CD8-positive, alpha-beta memory T cell (primary cell): ENCODE measurements at regions not wholly inside any gene's neighbourhood (a gene's known extent, or its start where the extent isn't known, plus 50 kb on each side); places are given as distances from the start of the nearest gene placed in this dataset.

ENCODE experiments used
- CTCF ChIA-PET: fragments of 350-600 bp; sonication (Branson Sonifier 250); formaldehyde crosslinking; loops from one replicate; lab custom pipeline; 2021; ENCODE audit warnings: antibody characterized with exemption; lab: Charles Lee
- POLR2A ChIA-PET: fragments of 350-600 bp; sonication (Branson Sonifier 250); formaldehyde crosslinking; loops from one replicate; lab custom pipeline; 2021; ENCODE audit warnings: antibody characterized with exemption; lab: Charles Lee
- DNase-seq, 5 donors: peaks; one replicate each; pipeline versions ENCODE4 v3.0.0 to v3.0.0-alpha.2; 2020 to 2022; ENCODE audit warnings: mixed read lengths in 1 of 5
- H3K27ac ChIP-seq: one replicate; pipeline ENCODE4 v1.7.0; 2013; ENCODE audit warnings: low read depth, mild to moderate bottlenecking, low read length, moderate library complexity
- H3K27me3 ChIP-seq: 2 replicates; pipeline ENCODE4 v1.7.0; 2013; ENCODE audit warnings: low read length, mild to moderate bottlenecking; ENCODE audit not compliant: insufficient read depth, poor library complexity, severe bottlenecking
- H3K36me3 ChIP-seq: 2 replicates; pipeline ENCODE4 v1.7.0; 2013; ENCODE audit warnings: mild to moderate bottlenecking, low read length, moderate library complexity; ENCODE audit not compliant: insufficient read depth
- H3K4me1 ChIP-seq: 2 replicates; pipeline ENCODE4 v1.7.0; 2013; ENCODE audit warnings: mild to moderate bottlenecking, low read length, moderate library complexity; ENCODE audit not compliant: insufficient read depth
- H3K4me3 ChIP-seq: 2 replicates; pipeline ENCODE4 v1.7.0; 2013; ENCODE audit warnings: mild to moderate bottlenecking, low read length
- H3K9me3 ChIP-seq: 2 replicates; pipeline ENCODE4 v1.7.0; 2013; ENCODE audit warnings: mild to moderate bottlenecking, low read length
- H3K27ac Mint-ChIP-seq, 8 donors: one replicate each; pipeline ENCODE4 v1.8.0; 2020 to 2021; ENCODE audit warnings: mixed read lengths in 8 of 8, mild to moderate bottlenecking in 6 of 8, inconsistent platforms in 3 of 8, moderate library complexity in 3 of 8
- H3K27me3 Mint-ChIP-seq, 2 donors: one replicate each; pipeline ENCODE4 v1.8.0; 2020 to 2021; ENCODE audit warnings: mixed read lengths in 2 of 2, mild to moderate bottlenecking in 1 of 2, moderate library complexity in 1 of 2
- H3K36me3 Mint-ChIP-seq, 3 donors: one replicate each; pipeline ENCODE4 v1.8.0; 2020 to 2021; ENCODE audit warnings: mixed read lengths in 3 of 3, inconsistent platforms in 1 of 3, mild to moderate bottlenecking in 1 of 3
- H3K4me1 Mint-ChIP-seq, 3 donors: one replicate each; pipeline ENCODE4 v1.8.0; 2020 to 2021; ENCODE audit warnings: mixed read lengths in 3 of 3, inconsistent platforms in 1 of 3, mild to moderate bottlenecking in 1 of 3
- H3K4me3 Mint-ChIP-seq, 7 donors: one replicate each; pipeline ENCODE4 v1.8.0; 2020 to 2021; ENCODE audit warnings: mixed read lengths in 7 of 7, mild to moderate bottlenecking in 6 of 7, moderate library complexity in 4 of 7, inconsistent platforms in 2 of 7
- H3K9me3 Mint-ChIP-seq, 5 donors: one replicate each; pipeline ENCODE4 v1.8.0; 2020 to 2022; ENCODE audit warnings: mixed read lengths in 5 of 5, mild to moderate bottlenecking in 3 of 5, moderate library complexity in 2 of 5, inconsistent platforms in 1 of 5

DNA sequence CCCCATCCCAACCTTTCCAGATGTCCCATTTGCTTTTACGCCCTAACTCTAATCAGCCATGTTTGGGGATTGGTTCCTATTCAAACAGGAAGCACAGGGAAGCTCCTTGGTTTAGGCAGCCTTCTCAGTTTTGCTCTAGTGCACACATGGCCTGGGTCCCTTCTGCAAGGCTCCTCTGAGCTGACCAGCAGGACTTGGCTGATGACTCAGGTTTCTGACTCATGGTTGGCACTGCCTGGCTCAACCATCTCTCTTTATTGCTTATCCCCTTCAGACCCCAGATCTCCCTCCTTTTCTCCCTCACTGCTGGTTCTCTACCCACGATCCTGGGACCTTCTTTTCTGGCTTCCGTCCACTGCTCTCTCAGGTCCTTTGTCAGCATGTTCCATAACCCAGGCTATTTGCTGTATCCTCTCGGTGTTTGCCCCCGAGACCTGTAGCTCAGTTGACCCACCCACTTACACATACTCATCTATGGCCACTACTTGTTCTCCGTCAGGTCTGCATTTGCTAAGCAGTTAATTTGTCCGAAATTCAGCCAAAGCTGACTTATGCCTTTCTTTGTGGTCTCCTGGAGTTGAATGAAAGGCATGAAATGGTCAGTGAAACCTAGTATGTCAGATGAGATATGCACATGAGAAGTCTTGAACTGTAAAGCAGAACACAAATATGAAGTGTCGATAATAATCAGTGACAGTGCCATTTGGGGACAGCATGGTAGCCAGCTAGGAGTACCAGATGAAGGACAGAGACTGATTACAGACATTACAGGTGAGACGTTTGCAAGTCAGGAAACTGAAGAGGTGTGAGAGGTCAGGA, 323.5 kb upstream of the ROPN1 start:
- DNase-seq: no peak
- no peak overlapping the region for H3K4me3 Mint-ChIP-seq
- Histone ChIP-seq H3K4me3 (no peak overlapping the region), H3K9me3 (no peaks in the 10 kb centered on the region), H3K36me3 (no peaks in the 10 kb centered on the region), H3K27ac (no peak overlapping the region), H3K4me1 (no peaks in the 10 kb centered on the region), H3K27me3 (no peaks in the 10 kb centered on the region)
- no peaks in the 10 kb centered on the region for H3K36me3 Mint-ChIP-seq
- peaks cover 1 to 3% of the 10 kb centered on the region in 2 donors for H3K27me3 Mint-ChIP-seq
- H3K27ac Mint-ChIP-seq: no peak overlapping the region
- CTCF ChIA-PET: no interaction called here
- no peaks in the 10 kb centered on the region for H3K4me1 Mint-ChIP-seq
- POLR2A ChIA-PET: no interaction called here
- peaks cover 0 to 2% (median 0%) of the 10 kb centered on the region in 5 donors for H3K9me3 Mint-ChIP-seq

GRCh38 chr3:124316034-124316287, 324.0 kb upstream of the ROPN1 start:
- Mint-ChIP-seq H3K36me3 (no peaks in the 10 kb centered on the region), H3K4me3 (no peak overlapping the region), H3K27me3 (peaks cover 1 to 3% of the 10 kb centered on the region in 2 donors), H3K4me1 (no peaks in the 10 kb centered on the region), H3K27ac (no peak overlapping the region), H3K9me3 (peaks cover 0 to 2% (median 0%) of the 10 kb centered on the region in 5 donors)
- Histone ChIP-seq H3K27ac (no peak overlapping the region), H3K4me1 (no peaks in the 10 kb centered on the region), H3K27me3 (no peaks in the 10 kb centered on the region), H3K9me3 (no peaks in the 10 kb centered on the region), H3K4me3 (no peak overlapping the region), H3K36me3 (no peaks in the 10 kb centered on the region)
- no peak for DNase-seq
- POLR2A ChIA-PET: no interaction called here
- CTCF ChIA-PET: no interaction called here

DNA sequence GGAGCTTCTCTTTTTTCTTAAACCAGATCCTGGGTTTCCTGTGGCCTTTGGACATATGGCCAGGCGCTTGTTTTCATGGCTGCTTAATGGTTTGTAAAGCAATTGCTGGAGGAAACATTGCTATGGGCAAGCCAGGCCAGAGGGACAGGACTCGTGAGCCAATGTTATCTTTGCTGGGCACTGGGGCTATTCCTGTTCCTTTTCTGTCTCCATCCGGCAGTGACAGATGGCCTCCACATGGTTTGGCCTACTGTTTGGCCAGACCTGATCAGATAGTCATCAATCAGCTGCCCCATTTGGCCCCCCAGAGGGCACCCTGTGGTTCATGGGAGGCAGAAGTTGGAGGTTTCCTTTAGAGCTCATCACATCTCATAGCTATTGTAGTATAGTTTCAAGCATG, 326.1 kb upstream of the ROPN1 start:
- Mint-ChIP-seq H3K9me3 (peaks cover 0 to 2% (median 0%) of the 10 kb centered on the region in 5 donors), H3K4me1 (no peaks in the 10 kb centered on the region), H3K4me3 (no peak overlapping the region), H3K27me3 (peaks cover 2 to 9% of the 10 kb centered on the region in 2 donors), H3K27ac (no peak overlapping the region), H3K36me3 (no peaks in the 10 kb centered on the region)
- Histone ChIP-seq H3K27ac (no peak overlapping the region), H3K36me3 (no peaks in the 10 kb centered on the region), H3K4me3 (no peak overlapping the region), H3K9me3 (no peaks in the 10 kb centered on the region), H3K4me1 (no peaks in the 10 kb centered on the region), H3K27me3 (no peaks in the 10 kb centered on the region)
- ChIA-PET CTCF (no interaction called here), POLR2A (no interaction called here)
- no peak for DNase-seq

DNA sequence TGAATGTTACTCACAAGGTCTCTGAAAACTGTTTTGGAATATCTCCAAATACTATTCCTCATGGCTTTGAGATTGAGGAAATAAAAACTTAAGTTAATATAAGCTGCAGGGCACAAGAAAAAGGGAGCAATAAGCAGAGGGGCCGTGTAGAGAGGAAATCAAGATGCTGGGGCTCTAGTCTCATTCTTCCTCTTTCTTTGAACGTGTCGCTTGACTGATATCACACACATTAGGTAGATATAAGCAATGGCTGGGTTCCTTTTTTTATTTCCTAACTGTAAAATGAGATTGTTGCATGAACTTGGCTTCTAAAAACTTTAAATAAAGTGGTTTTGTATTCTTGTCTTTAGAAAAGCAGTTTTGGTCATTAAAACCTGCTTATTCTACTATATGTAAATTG, 326.7 kb upstream of the ROPN1 start:
- Histone ChIP-seq H3K9me3 (no peaks in the 10 kb centered on the region), H3K4me3 (no peak overlapping the region), H3K36me3 (no peaks in the 10 kb centered on the region), H3K27ac (no peak overlapping the region), H3K27me3 (no peaks in the 10 kb centered on the region), H3K4me1 (no peaks in the 10 kb centered on the region)
- Mint-ChIP-seq H3K9me3 (peaks cover 0 to 2% (median 0%) of the 10 kb centered on the region in 5 donors), H3K4me1 (no peaks in the 10 kb centered on the region), H3K27me3 (peaks cover 2 to 9% of the 10 kb centered on the region in 2 donors), H3K36me3 (no peaks in the 10 kb centered on the region), H3K27ac (no peak overlapping the region), H3K4me3 (no peak overlapping the region)
- CTCF ChIA-PET: no interaction called here
- POLR2A ChIA-PET: no interaction called here
- DNase-seq: no peak

DNA sequence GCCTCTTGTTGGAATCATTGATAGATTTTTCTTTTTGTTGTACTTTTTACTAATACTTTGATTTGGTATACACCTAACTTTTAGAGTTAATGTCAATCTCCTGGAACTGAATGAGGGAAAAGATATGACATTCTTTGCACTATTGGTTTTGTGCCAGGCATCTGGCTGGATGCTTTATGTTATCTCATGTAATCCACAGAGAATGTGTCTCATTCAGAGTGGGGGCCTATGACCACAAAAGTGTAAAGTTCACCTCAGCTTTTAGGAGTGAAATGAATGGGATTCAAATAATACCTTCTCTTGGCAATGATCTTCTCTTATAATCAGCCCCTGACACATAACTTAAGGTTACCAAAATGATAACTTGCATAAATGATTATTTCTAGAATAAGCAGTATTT, 329.1 kb upstream of the ROPN1 start:
- no peak for DNase-seq
- Histone ChIP-seq H3K36me3 (no peaks in the 10 kb centered on the region), H3K4me3 (no peak overlapping the region), H3K27me3 (no peaks in the 10 kb centered on the region), H3K27ac (no peak overlapping the region), H3K9me3 (no peaks in the 10 kb centered on the region), H3K4me1 (no peaks in the 10 kb centered on the region)
- POLR2A ChIA-PET: no interaction called here
- Mint-ChIP-seq H3K27me3 (peaks cover 1 to 9% of the 10 kb centered on the region in 2 donors), H3K4me1 (no peaks in the 10 kb centered on the region), H3K9me3 (peaks cover 0 to 2% (median 0%) of the 10 kb centered on the region in 5 donors), H3K27ac (no peak overlapping the region), H3K4me3 (no peak overlapping the region), H3K36me3 (no peaks in the 10 kb centered on the region)
- CTCF ChIA-PET: no interaction called here

- H3K27ac Mint-ChIP-seq: no peak overlapping the region
- peaks cover 1 to 7% of the 10 kb centered on the region in 2 donors for H3K27me3 Mint-ChIP-seq
- no peaks in the 10 kb centered on the region for H3K9me3 Mint-ChIP-seq
- no peaks in the 10 kb centered on the region for H3K4me1 Mint-ChIP-seq
- ChIA-PET CTCF (no interaction called here), POLR2A (no interaction called here)
- no peak for DNase-seq
- Histone ChIP-seq H3K27me3 (no peaks in the 10 kb centered on the region), H3K27ac (no peak overlapping the region), H3K4me3 (no peak overlapping the region), H3K36me3 (no peaks in the 10 kb centered on the region), H3K9me3 (no peaks in the 10 kb centered on the region), H3K4me1 (no peaks in the 10 kb centered on the region)
- no peak overlapping the region for H3K4me3 Mint-ChIP-seq
- H3K36me3 Mint-ChIP-seq: no peaks in the 10 kb centered on the region
Observed at GRCh38 chr3:124322309-124322880, 330.5 kb upstream of the ROPN1 start.

GRCh38 chr3:124322966-124323365, 331.0 kb upstream of the ROPN1 start:
- no peak overlapping the region for H3K4me3 ChIP-seq
- no peak overlapping the region for H3K27ac Mint-ChIP-seq
- H3K9me3 ChIP-seq: no peaks in the 10 kb centered on the region
- H3K27me3 ChIP-seq: no peaks in the 10 kb centered on the region
- no peak overlapping the region for H3K4me3 Mint-ChIP-seq
- CTCF ChIA-PET: no interaction called here
- no peak overlapping the region for H3K27ac ChIP-seq
- POLR2A ChIA-PET: no interaction called here
- H3K36me3 Mint-ChIP-seq: no peaks in the 10 kb centered on the region
- H3K36me3 ChIP-seq: no peaks in the 10 kb centered on the region
- no peaks in the 10 kb centered on the region for H3K4me1 ChIP-seq
- no peak for DNase-seq
- H3K4me1 Mint-ChIP-seq: no peaks in the 10 kb centered on the region
- no peaks in the 10 kb centered on the region for H3K9me3 Mint-ChIP-seq
- peaks cover 1 to 6% of the 10 kb centered on the region in 2 donors for H3K27me3 Mint-ChIP-seq

GRCh38 chr3:124325248-124325647, 333.3 kb upstream of the ROPN1 start:
- Histone ChIP-seq H3K4me1 (no peaks in the 10 kb centered on the region), H3K27me3 (no peaks in the 10 kb centered on the region), H3K9me3 (no peaks in the 10 kb centered on the region), H3K4me3 (no peak overlapping the region), H3K36me3 (no peaks in the 10 kb centered on the region), H3K27ac (no peak overlapping the region)
- CTCF ChIA-PET: no interaction called here
- Mint-ChIP-seq H3K4me3 (no peak overlapping the region), H3K36me3 (no peaks in the 10 kb centered on the region), H3K9me3 (no peaks in the 10 kb centered on the region), H3K27me3 (peaks cover 1 to 6% of the 10 kb centered on the region in 2 donors), H3K4me1 (no peaks in the 10 kb centered on the region), H3K27ac (no peak overlapping the region)
- POLR2A ChIA-PET: no interaction called here
- no peak for DNase-seq
